HG02884 (cell line): ENCODE measurements at regions not wholly inside any gene's neighbourhood (a gene's known extent, or its start where the extent isn't known, plus 50 kb on each side); places are given as distances from the start of the nearest gene placed in this dataset.

ENCODE experiments used
- ATAC-seq: cut with Tn5 transposase; IDR thresholded peaks from one replicate; pipeline ENCODE4 v1.9.1; 2021; ENCODE audit warnings: mild to moderate bottlenecking, moderate library complexity; ENCODE audit not compliant: unreplicated experiment

GRCh38 chr7:41536873-41537665, 165.8 kb downstream of the INHBA start:
- ATAC-seq = no peak

- ATAC-seq = no peak
Measured at GRCh38 chr7:41536122-41536872, 166.6 kb downstream of the INHBA start.

- ATAC-seq = no peak
Measured at GRCh38 chr7:41529831-41530230, 173.1 kb downstream of the INHBA start.

- ATAC-seq = no peak
Measured at GRCh38 chr7:41524876-41525275, 178.0 kb downstream of the INHBA start.

GRCh38 chr7:41520445-41520844, 182.4 kb downstream of the INHBA start:
- ATAC-seq = no peak

DNA sequence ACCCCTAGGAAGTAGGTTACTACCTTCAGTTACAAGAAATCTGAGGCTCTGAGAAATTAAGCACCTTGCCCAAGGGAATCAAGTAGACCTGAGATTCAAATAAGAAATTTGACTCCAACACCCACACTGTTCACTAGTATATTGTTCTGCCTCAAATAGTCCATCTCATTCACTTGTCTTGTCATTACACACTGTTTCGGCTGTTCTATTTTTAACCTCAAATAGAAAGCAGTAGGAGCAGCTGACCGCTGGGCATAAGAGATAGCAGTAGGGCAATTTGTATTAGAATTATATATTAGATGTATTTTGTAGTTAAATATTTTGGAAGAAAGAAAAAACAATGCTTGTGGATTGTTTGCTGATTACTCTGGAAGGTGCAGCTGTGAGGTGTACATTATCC, 185.1 kb downstream of the INHBA start:
- no peak for ATAC-seq

DNA sequence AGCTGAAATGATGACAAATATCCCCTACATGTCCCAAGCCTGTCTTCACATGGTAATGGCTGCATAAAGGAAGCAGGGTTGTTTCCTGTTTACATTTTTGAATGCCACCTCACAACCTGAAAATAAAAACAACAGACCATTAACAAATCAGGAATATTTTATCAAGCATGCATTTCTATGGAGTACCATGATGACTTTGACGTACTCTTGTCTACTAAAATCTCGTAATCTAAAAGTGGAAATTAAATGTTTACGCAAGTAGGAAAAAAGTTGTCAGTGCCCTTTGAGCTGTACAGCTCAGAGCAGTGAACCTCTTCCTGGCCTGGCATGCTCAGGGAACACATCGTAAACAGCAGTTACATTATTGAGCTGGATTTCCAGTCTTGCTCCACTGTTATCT, 194.1 kb downstream of the INHBA start:
- no peak for ATAC-seq

- no peak for ATAC-seq
Measured at GRCh38 chr7:41507686-41508268, 195.1 kb downstream of the INHBA start.

GRCh38 chr7:41504214-41504980, 198.5 kb downstream of the INHBA start:
- no peak for ATAC-seq

- no peak for ATAC-seq
Measured at GRCh38 chr7:41503438-41503837, 199.5 kb downstream of the INHBA start.

DNA sequence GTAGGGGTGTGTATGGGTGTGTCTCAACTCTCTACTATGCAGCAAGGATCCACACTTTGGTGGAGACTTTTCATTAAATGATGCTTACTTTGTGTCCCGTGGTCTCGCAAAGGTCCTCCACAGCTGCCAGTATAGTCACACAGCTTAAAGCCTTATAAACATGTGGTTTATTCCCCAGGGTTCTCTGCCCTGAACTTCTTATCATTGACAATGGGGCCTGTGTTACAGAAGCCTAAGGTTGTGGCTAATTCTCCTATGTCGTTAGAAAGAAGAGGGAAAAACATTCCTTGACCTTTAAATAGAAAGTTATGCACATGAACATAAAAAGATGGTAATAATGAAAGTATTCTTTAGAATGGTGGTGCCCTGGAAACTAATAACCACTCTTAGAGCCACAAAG, 201.4 kb downstream of the INHBA start:
- ATAC-seq = no peak

GRCh38 chr7:41501006-41501405, 201.9 kb downstream of the INHBA start:
- no peak for ATAC-seq

GRCh38 chr7:41492603-41493002, 210.3 kb downstream of the INHBA start:
- no peak for ATAC-seq

DNA sequence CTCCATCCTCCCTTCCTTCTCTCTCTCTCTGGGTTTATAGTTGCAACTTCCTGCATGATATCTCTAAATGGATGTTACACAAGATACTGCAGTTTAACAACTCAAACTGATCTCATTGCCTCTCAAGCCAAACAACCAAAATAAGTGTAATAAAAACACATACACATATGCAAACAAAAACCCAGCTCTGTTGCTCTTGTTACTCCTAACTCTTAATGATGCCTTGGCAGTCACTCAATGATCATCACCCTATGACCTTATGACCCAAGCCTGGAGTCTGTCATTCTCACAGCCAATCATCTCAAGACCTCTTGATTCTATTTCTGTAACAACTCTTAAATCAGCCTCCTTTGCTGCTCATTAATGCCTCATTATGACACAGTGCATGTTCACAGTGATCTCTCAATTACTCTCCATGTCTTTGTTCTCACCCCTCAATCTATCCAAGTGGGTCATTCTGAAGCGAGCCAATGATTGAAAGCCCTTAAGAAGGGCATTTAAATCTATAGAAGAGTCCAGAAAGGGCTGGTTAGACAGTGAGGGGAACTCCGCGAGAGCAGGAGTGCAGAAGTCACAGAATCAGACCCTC, 210.9 kb downstream of the INHBA start:
- no peak for ATAC-seq

DNA sequence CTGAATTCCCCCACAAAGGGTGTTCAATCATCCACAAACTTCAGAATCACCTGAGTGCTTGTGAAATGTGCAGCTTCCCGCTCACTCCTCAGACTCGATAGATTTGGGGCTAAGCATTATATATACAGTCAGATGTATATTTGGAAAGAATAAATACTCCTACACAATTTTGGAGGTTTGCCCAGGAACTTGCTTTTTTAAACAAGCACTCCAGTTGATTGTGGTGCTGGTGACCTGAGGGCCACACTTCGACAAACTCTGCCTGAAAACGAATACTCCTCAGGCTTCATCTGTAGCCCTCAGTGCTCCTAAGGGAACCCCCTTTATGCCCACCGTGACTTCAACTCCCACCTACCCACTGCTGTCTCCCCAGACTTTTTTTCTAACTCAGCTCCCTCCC, 211.6 kb downstream of the INHBA start:
- ATAC-seq = no peak

DNA sequence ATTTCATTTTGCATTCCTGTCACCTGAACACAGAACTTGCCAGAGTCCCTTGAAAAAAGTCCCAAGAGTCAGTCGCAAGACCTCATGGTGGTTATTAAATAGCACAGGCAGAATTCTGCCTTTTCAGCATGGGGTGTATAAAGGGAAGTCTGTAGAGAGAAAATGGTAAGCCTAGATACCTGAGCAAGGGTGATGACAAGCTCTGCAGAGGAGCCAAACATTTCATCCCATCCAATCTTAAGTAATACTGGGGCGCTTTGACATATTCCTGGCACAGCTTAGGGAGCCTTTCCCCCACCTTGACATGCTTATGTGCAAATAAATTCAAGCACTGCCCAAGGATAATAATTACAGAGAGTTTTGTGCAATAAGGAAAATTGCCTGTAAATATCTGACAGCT, 213.0 kb downstream of the INHBA start:
- ATAC-seq = no peak

- ATAC-seq = no peak
Measured at GRCh38 chr7:41487229-41487940, 215.5 kb downstream of the INHBA start.

- ATAC-seq = no peak
Measured at GRCh38 chr7:41481353-41481752, 221.5 kb downstream of the INHBA start.

- no peak for ATAC-seq
Measured at GRCh38 chr7:41478187-41478586, 224.7 kb downstream of the INHBA start.

DNA sequence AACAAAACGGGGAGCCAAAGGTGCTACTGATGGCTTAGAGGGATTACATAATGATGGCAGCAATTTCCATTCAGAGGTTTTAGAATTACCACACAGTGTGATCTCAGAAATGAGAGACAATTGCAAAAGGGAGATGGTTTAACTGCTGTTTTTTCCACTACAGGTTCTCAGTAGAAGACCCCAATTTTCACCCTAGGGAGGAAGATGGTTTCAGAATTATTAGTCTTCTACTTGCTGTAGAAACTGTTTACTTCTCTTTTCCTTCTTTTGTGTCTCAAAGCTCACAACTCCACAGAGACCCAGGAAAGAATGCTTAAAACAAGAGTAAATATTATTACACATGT, 226.5 kb downstream of the INHBA start:
- ATAC-seq = peak; percentile 43
